Prostate gland (tissue), 2 donors: ENCODE measurements at regions not wholly inside any gene's neighbourhood (a gene's known extent, or its start where the extent isn't known, plus 50 kb on each side); places are given as distances from the start of the nearest gene placed in this dataset.

Experiments
- POLR2A ChIP-seq: fragments of 450-650 bp; IDR thresholded peaks from one replicate; pipeline ENCODE4 v1.6.1; 2016; ENCODE audit warnings: antibody characterized with exemption, mild to moderate bottlenecking
- TF ChIP-seq, protein P1 (sequence below), 4 experiments: fragments of 200-600 bp in 2 of 4; fragments of 450-650 bp in 2 of 4; sonication (generic) in 2 of 4; IDR thresholded peaks; 1 replicate in 3 of 4; 2 replicates in 1 of 4; pipeline ENCODE4 v1.5.1; 2016 to 2019; ENCODE audit warnings: antibody characterized with exemption in 4 of 4, mild to moderate bottlenecking in 2 of 4, moderate library complexity in 2 of 4

DNA sequence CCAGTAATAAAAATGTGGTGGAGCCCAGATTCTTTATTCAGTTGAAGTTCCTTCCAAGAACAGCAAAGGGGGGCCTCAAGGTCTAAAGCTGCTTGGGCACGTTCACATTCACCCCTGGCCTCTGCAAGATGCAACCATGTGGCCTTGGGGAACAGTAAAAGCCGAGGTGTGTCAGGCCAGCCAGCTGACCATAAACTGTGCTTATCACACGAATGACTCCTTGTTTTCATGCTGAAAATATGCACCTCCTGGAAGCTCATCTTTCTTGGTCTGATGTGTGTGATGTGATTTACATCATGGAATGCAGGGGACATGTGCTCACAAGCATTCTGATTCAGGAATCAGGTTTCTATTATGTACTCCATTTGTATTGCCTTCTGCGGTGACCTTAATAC, 211.6 kb upstream of the MARCKS start:
- TF ChIP-seq POLR2A: no peak
- TF ChIP-seq, protein P1, sequence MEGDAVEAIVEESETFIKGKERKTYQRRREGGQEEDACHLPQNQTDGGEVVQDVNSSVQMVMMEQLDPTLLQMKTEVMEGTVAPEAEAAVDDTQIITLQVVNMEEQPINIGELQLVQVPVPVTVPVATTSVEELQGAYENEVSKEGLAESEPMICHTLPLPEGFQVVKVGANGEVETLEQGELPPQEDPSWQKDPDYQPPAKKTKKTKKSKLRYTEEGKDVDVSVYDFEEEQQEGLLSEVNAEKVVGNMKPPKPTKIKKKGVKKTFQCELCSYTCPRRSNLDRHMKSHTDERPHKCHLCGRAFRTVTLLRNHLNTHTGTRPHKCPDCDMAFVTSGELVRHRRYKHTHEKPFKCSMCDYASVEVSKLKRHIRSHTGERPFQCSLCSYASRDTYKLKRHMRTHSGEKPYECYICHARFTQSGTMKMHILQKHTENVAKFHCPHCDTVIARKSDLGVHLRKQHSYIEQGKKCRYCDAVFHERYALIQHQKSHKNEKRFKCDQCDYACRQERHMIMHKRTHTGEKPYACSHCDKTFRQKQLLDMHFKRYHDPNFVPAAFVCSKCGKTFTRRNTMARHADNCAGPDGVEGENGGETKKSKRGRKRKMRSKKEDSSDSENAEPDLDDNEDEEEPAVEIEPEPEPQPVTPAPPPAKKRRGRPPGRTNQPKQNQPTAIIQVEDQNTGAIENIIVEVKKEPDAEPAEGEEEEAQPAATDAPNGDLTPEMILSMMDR (IDR thresholded peaks at IDR 0.05): no peak
